Heart left ventricle (tissue), 16 donors: ENCODE measurements at regions not wholly inside any gene's neighbourhood (a gene's known extent, or its start where the extent isn't known, plus 50 kb on each side); places are given as distances from the start of the nearest gene placed in this dataset.

Experiments
- ATAC-seq, 4 donors: fragments of 200-7000 bp; cut with Tn5 transposase; one replicate each; pipeline ENCODE4 v1.9.1; 2020 to 2022; ENCODE audit warnings: moderate library complexity in 4 of 4, mild to moderate bottlenecking in 3 of 4, moderate number of reproducible peaks in 1 of 4
- DNase-seq, 5 donors: peaks; one replicate each; pipeline ENCODE4 v3.0.0-alpha.2; 2020
- H3K27ac ChIP-seq, 12 donors: fragments of 200-600 bp; sonication (generic) in 4 of 12; one replicate each; pipeline versions ENCODE4 v1.5.0 to v1.8.0; 2016 to 2022; ENCODE audit warnings: mild to moderate bottlenecking in 2 of 12
- H3K27me3 ChIP-seq, 9 donors: fragments of 200-600 bp; sonication (generic) in 2 of 9; one replicate each; pipeline versions ENCODE4 v1.5.1 to v1.8.0; 2016 to 2022; ENCODE audit warnings: mild to moderate bottlenecking in 3 of 9
- H3K36me3 ChIP-seq, 9 donors: fragments of 200-600 bp; sonication (generic) in 2 of 9; one replicate each; pipeline versions ENCODE4 v1.5.0 to v1.8.0; 2018 to 2022; ENCODE audit warnings: mild to moderate bottlenecking in 2 of 9
- H3K4me1 ChIP-seq, 12 donors: fragments of 200-600 bp; sonication (generic) in 4 of 12; one replicate each; pipeline versions ENCODE4 v1.5.0 to v1.8.0; 2016 to 2022; ENCODE audit warnings: mild to moderate bottlenecking in 3 of 12
- H3K4me3 ChIP-seq, 12 donors: fragments of 200-600 bp; sonication (generic) in 4 of 12; one replicate each; pipeline versions ENCODE4 v1.5.0 to v1.8.0; 2017 to 2022; ENCODE audit warnings: mild to moderate bottlenecking in 9 of 12, moderate library complexity in 4 of 12
- H3K9me3 ChIP-seq, 12 donors: fragments of 200-600 bp; sonication (generic) in 4 of 12; one replicate each; pipeline versions ENCODE4 v1.5.0 to v1.8.0; 2016 to 2022; ENCODE audit warnings: mild to moderate bottlenecking in 1 of 12
- POLR2A ChIP-seq, 2 donors: fragments of 450-650 bp; IDR thresholded peaks; one replicate each; pipeline ENCODE4 v1.6.1; 2017; ENCODE audit warnings: antibody characterized with exemption in 2 of 2, mild to moderate bottlenecking in 2 of 2, moderate library complexity in 2 of 2
- WGBS, 4 donors: extraction: QIAGEN DNeasy Blood & Tissue Kit in 2 of 4; methylation state at CpG; one replicate each; pipeline versions ENCODE4 v1.1.5 to v1.1.7; 2013 to 2018; 5-methylcytosine and 5-hydroxymethylcytosine counted together
- intact Hi-C, 10 donors: fragments of 100-400 bp; cut with DNase I; formaldehyde crosslinking; loops; one replicate each; pipeline versions ENCODE4 v1.11.1 to v1.14.2; 2022
- TF ChIP-seq, protein P1 (sequence below), 12 donors: fragments of 200-600 bp; sonication (generic) in 4 of 12; IDR thresholded peaks; one replicate each; pipeline versions ENCODE4 v1.5.0 to v1.8.0; 2018 to 2022; ENCODE audit warnings: antibody characterized with exemption in 12 of 12, mild to moderate bottlenecking in 5 of 12
- donor health status: ischemic (EF 13 %, LVEDD 7.1; RV severe dilation, severe dysfunction).
- donor health status: healthy with polysubstance abuse.
- donor health status: DM: no; HTN: yes; CAD: no.
- donor health status: DM: no; HTN: no; CAD: no.
- donor health status: ischemic (EF 25% LVEDD 6.9; RV normal size, moderate dysfunction).
- donor health status: ischemic (EF 25% LVEDD 5.7; RV mildly dilated, moderate dysfunction).
- donor health status: healthy.
- donor health status: DM: yes; HTN: yes; CAD: no.
- donor health status: ischemic (EF 35%, LVEDD 5.7; RV mildly dilated, moderate dysfunction).
- donor health status: nonischemic (EF 11% LVEDD 7.7; RV severe dilation, severe dysfunction).
- donor health status: DM: yes; HTN: yes; CAD: no.
- donor health status: PGD.
- donor health status: ischemic (EF 29% LVEDD 5.4; RV normal size, mild dysfunction).
- donor health status: nonischemic (EF 23%, LVEDD 6.1; RV moderate dilation, normal function).

DNA sequence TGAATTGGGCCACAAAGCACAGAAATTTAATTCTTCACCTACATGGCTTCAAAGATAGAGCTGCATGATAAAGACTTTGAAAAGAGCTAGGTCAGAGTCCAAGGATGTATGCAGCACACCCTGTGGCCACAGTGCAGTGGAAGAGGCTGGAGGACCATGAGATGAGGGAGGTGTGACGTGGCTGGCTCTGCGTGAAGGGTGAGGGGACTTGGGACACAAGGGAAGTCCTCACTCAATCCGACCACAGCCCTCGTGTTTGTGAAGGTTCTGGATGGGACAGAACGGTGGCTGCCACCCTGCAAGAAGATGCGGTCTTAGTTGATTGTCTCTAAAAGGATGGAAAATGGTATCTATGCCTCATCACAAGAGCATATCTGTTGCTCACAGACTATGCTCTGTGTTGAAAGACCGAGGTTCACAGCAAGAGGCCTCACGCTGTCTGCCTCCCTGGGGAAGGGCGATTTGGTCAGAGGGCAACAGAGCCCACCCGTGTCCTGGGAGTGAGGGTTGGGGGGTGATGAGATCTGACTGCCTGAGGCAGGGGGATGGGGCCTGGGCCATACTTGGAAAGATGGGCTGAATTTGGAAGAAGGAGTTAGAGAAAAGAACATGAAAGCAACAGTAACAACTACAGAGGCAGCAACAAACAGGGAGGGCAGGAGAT, 174.4 kb upstream of the SHH start:
- intact Hi-C loops = no loop called here
- no peak for DNase-seq
- ATAC-seq = no peak

DNA sequence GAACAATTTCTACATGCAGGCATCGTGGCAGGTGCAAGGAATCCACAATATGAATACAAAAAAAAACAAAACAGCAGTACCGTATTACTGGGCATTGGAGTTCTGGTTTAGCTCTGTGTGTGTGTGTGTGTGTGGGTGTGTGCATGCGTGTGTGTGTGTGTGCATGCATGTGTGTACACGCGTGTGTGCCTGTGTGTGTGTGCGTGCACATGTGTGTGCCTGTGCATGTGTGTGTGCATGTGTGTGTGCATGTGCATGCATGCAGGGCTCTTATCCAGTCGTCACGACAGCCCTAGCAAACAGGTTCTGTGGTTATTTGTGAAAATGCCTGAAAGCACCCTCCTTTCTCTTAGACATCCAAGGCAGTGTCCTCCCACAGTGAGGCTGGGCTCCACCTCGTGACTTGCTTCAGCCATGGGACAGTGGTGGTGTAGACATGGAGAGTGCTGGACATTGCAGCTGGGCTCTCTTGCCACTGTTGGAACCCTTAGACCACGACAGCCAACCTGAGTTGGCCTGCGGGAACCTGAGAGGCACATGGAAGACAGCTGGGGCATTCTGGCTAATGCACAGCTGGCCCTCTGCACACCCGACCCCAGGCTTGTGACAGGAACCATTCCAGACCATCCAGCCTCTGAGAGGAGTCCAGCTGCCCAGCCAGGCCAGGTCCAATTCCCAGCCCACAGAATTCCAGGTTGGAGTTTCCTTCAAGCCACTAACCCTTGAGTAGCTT, 173.4 kb upstream of the SHH start:
- Histone ChIP-seq H3K36me3 (no peaks in the 10 kb centered on the region), H3K27me3 (peaks cover 0 to 8% (median 0%) of the 10 kb centered on the region in 9 donors), H3K4me1 (no peaks in the 10 kb centered on the region), H3K9me3 (peaks cover 0 to 3% (median 0%) of the 10 kb centered on the region in 12 donors), H3K4me3 (no peak overlapping the region), H3K27ac (no peak overlapping the region)
- DNase-seq (no peak), ATAC-seq (no peak)
- intact Hi-C loops = no loop called here
- WGBS, 4 donors = 79 to 86% (median 82%) methylated on average over 10 to 12 of the region's 12 CpGs
- TF ChIP-seq POLR2A (IDR thresholded peaks at IDR 0.05) = no peak
- TF ChIP-seq, protein P1, sequence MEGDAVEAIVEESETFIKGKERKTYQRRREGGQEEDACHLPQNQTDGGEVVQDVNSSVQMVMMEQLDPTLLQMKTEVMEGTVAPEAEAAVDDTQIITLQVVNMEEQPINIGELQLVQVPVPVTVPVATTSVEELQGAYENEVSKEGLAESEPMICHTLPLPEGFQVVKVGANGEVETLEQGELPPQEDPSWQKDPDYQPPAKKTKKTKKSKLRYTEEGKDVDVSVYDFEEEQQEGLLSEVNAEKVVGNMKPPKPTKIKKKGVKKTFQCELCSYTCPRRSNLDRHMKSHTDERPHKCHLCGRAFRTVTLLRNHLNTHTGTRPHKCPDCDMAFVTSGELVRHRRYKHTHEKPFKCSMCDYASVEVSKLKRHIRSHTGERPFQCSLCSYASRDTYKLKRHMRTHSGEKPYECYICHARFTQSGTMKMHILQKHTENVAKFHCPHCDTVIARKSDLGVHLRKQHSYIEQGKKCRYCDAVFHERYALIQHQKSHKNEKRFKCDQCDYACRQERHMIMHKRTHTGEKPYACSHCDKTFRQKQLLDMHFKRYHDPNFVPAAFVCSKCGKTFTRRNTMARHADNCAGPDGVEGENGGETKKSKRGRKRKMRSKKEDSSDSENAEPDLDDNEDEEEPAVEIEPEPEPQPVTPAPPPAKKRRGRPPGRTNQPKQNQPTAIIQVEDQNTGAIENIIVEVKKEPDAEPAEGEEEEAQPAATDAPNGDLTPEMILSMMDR (IDR thresholded peaks at IDR 0.05) = no peak

More for the DNA sequence above, 174.4 kb upstream of the SHH start:
- peaks cover 0 to 3% (median 0%) of the 10 kb centered on the region in 12 donors for H3K9me3 ChIP-seq
- 69 to 76% (median 75%) methylated on average over 10 of the region's 10 CpGs for WGBS, 4 donors
- no peaks in the 10 kb centered on the region for H3K4me1 ChIP-seq
- no peak overlapping the region for H3K27ac ChIP-seq
- TF ChIP-seq, protein P1 (IDR thresholded peaks at IDR 0.05) = no peak
- no peak for TF ChIP-seq POLR2A (IDR thresholded peaks at IDR 0.05)
- H3K36me3 ChIP-seq = no peaks in the 10 kb centered on the region
- peaks cover 0 to 8% (median 0%) of the 10 kb centered on the region in 9 donors for H3K27me3 ChIP-seq
- H3K4me3 ChIP-seq = no peak overlapping the region

DNA sequence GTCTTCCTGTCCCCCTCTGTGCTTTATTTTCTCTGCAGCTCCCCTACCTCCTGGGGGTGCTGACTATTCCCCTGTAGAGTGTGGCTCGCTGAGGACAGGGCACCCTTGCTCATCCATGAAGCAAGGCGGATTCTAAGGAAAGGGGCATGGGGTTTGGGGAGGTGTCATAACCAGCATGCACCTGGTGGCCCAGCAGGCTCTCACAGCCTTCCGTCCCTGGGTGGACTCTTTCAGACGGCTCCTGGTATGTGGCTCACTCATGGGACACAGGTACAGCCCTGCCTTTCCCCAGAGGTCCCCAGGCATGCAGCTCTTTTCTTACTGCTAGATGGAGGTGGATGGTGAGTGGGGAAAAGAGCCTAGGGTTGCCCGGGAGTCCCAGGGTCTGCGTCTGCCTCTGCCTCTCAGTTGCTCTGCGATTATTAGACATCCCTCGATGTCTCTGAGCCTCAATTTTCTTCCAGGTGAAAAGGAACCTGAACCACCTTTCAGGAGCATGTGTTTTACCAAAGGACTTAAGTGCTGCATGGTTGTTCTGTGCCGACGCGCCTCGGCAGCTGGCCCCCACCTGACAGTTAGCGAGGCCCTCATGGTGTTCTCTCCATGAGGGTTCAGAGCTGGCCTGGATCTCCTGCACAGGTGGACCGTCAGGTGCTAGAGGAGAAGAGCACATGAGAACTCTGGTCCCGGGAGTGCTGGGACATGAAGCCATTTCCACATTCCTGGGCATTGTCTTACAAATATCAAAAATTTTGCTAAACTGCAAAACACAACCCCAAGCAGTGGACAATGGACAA, 172.5 kb upstream of the SHH start:
- no peaks in the 10 kb centered on the region for H3K4me1 ChIP-seq
- no peak overlapping the region for H3K4me3 ChIP-seq
- no peak overlapping the region for H3K27ac ChIP-seq
- WGBS, 4 donors = 82 to 86% (median 84%) methylated on average over 15 of the region's 15 CpGs
- no peaks in the 10 kb centered on the region for H3K36me3 ChIP-seq
- intact Hi-C loops = no loop called here
- no peak for ATAC-seq
- peaks cover 0 to 13% (median 0%) of the 10 kb centered on the region in 9 donors for H3K27me3 ChIP-seq
- peaks cover 0 to 2% (median 0%) of the 10 kb centered on the region in 12 donors for H3K9me3 ChIP-seq
- TF ChIP-seq, protein P1 (IDR thresholded peaks at IDR 0.05) = no peak
- no peak for TF ChIP-seq POLR2A (IDR thresholded peaks at IDR 0.05)
- DNase-seq = no peak
